ENCODE measurements at regions not wholly inside any gene's neighbourhood (a gene's known extent, or its start where the extent isn't known, plus 50 kb on each side); places are given as distances from the start of the nearest gene placed in this dataset.

DNA sequence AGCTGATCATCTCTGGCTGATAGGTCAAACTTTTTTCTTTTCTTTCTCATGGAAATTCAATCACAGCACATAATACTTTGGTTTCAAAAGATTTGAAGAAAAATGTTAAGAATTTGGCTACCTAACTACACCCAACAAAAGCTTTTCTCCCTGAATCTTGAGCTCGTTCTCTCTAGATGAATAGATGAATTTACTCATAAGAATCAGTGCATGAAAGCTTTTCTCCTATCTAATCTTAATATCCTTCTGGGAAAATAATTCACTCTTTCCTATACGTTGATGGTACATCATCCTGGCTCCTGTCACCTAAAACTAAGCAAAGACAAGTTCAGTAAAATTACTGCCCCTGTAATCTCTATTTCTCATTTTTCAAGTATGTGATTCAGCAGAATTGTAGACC is 1479.1 kb downstream of the DPP10 start:
- POLR2A ChIA-PET: no interaction called here
- H3K27ac ChIP-seq (ENCODE audit: insufficient read depth, low read depth, low read length): no peak overlapping the region
- no peaks in the 10 kb centered on the region for H3K79me2 ChIP-seq (ENCODE audit: control insufficient read depth, insufficient read depth, low read length)
- no peak overlapping the region for H3K4me2 ChIP-seq (ENCODE audit: insufficient read depth, low read length)
- H3K9ac ChIP-seq (replicated peaks; ENCODE audit: extremely low read depth, insufficient read depth, low read length): no peak overlapping the region
- intact Hi-C loops (cut with micrococcal nuclease): no loop called here
- CTCF ChIA-PET: no interaction called here
- H3K4me1 ChIP-seq (ENCODE audit: control insufficient read depth, extremely low read depth, insufficient read depth, low read length): no peaks in the 10 kb centered on the region
- no peaks in the 10 kb centered on the region for H3K27me3 ChIP-seq (ENCODE audit: control insufficient read depth in 2 of 2, insufficient read depth in 2 of 2, low read length in 2 of 2)
- BruUV-seq (replicated peaks): no TSS peak
- FAIRE-seq: no peak
- H4K20me1 ChIP-seq (replicated peaks; ENCODE audit: control insufficient read depth, extremely low read depth, insufficient read depth, low read length): no peaks in the 10 kb centered on the region
- H3K36me3 ChIP-seq (ENCODE audit: control insufficient read depth in 2 of 2, extremely low read depth in 1 of 2, insufficient read depth in 2 of 2, low read length in 2 of 2): no peaks in the 10 kb centered on the region
- no peak for DNase-seq (ENCODE audit: low read depth, low spot score)
- TF ChIP-seq, protein P1, sequence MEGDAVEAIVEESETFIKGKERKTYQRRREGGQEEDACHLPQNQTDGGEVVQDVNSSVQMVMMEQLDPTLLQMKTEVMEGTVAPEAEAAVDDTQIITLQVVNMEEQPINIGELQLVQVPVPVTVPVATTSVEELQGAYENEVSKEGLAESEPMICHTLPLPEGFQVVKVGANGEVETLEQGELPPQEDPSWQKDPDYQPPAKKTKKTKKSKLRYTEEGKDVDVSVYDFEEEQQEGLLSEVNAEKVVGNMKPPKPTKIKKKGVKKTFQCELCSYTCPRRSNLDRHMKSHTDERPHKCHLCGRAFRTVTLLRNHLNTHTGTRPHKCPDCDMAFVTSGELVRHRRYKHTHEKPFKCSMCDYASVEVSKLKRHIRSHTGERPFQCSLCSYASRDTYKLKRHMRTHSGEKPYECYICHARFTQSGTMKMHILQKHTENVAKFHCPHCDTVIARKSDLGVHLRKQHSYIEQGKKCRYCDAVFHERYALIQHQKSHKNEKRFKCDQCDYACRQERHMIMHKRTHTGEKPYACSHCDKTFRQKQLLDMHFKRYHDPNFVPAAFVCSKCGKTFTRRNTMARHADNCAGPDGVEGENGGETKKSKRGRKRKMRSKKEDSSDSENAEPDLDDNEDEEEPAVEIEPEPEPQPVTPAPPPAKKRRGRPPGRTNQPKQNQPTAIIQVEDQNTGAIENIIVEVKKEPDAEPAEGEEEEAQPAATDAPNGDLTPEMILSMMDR (IDR thresholded peaks at IDR 0.05; ENCODE audit: extremely low read depth in 1 of 2, insufficient read depth in 1 of 2, low read depth in 1 of 2, low read length in 2 of 2): no peak
- TF ChIP-seq GATA2 (IDR thresholded peaks at IDR 0.05; ENCODE audit: insufficient read depth, insufficient read length, low read depth, low read length) (no peak), MYC (IDR thresholded peaks at IDR 0.05; ENCODE audit: low read depth, low read length) (no peak), JUN (IDR thresholded peaks at IDR 0.05; ENCODE audit: borderline replicate concordance, insufficient read depth, insufficient read length, low read depth) (no peak), FOS (IDR thresholded peaks at IDR 0.05; ENCODE audit: borderline replicate concordance, insufficient read depth, low read length) (no peak), POLR2AphosphoS5 (IDR thresholded peaks at IDR 0.05; ENCODE audit: insufficient read depth, low read depth, low read length) (no peak), POLR2A (IDR thresholded peaks at IDR 0.05; ENCODE audit: low read depth, low read length) (no peak), EZH2 (IDR thresholded peaks at IDR 0.05; ENCODE audit: borderline replicate concordance, low read depth, low read length, severe bottlenecking) (no peak)
- TF ChIP-seq, protein P2, sequence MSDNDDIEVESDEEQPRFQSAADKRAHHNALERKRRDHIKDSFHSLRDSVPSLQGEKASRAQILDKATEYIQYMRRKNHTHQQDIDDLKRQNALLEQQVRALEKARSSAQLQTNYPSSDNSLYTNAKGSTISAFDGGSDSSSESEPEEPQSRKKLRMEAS (IDR thresholded peaks at IDR 0.05; ENCODE audit: insufficient read depth, insufficient read length): no peak
- dilution Hi-C loops (cut with MboI; ENCODE audit: extremely low pct_ligation_motif_present, low sequenced_read_pairs): no loop called here
- no peaks in the 10 kb centered on the region for H3K9me1 ChIP-seq (replicated peaks; ENCODE audit: control insufficient read depth, extremely low read depth, insufficient read depth, low read length)
- peaks cover 1% of the 10 kb centered on the region for H3K9me3 ChIP-seq (replicated peaks; ENCODE audit: control insufficient read depth, insufficient read depth, low read length)
- no peak overlapping the region for H2AFZ ChIP-seq (ENCODE audit: low read depth, low read length)
- H3K4me3 ChIP-seq (replicated peaks in 1 of 3; ENCODE audit: insufficient read depth in 1 of 3, low read depth in 1 of 3, low read length in 3 of 3): no peak overlapping the region
